Vagina (tissue), 2 donors: ENCODE measurements at regions not wholly inside any gene's neighbourhood (a gene's known extent, or its start where the extent isn't known, plus 50 kb on each side); places are given as distances from the start of the nearest gene placed in this dataset.
"Not testable (repeated sequence)": the region's sequence is repeated elsewhere in the genome, so short reads cannot be mapped to it uniquely, and the experiment has no call there.

Experiments
- DNase-seq, 2 donors: peaks; one replicate each; pipeline ENCODE4 v3.0.0-alpha.2; 2017; ENCODE audit errors: extremely low spot score in 2 of 2
- H3K27ac ChIP-seq: fragments of 200-600 bp; sonication (generic); one replicate; pipeline ENCODE4 v1.5.1; 2019
- H3K27me3 ChIP-seq: fragments of 200-600 bp; sonication (generic); one replicate; pipeline ENCODE4 v1.5.1; 2019
- H3K36me3 ChIP-seq, 2 donors: fragments of 200-600 bp; sonication (generic); one replicate each; pipeline ENCODE4 v1.5.1; 2017 to 2019
- H3K4me1 ChIP-seq: fragments of 200-600 bp; sonication (generic); one replicate; pipeline ENCODE4 v1.5.1; 2019
- H3K4me3 ChIP-seq, 2 donors: fragments of 200-600 bp; sonication (generic); 1 replicate in 1 of 2; 2 replicates in 1 of 2; pipeline ENCODE4 v1.5.1; 2016 to 2019
- H3K9me3 ChIP-seq: fragments of 200-600 bp; sonication (generic); one replicate; pipeline ENCODE4 v1.5.1; 2019
- POLR2A ChIP-seq, 2 donors: fragments of 450-650 bp; IDR thresholded peaks; one replicate each; pipeline ENCODE4 v1.6.1; 2017; ENCODE audit warnings: antibody characterized with exemption in 2 of 2, mild to moderate bottlenecking in 2 of 2, moderate library complexity in 2 of 2
- POLR2AphosphoS5 ChIP-seq, 2 donors: sonication (generic); formaldehyde crosslinking; IDR thresholded peaks; one replicate each; pipeline ENCODE4 v1.9.0; 2017; ENCODE audit warnings: antibody characterized with exemption in 2 of 2, mild to moderate bottlenecking in 2 of 2, low read depth in 1 of 2; ENCODE audit not compliant: insufficient read depth in 1 of 2
- intact Hi-C: fragments of 100-400 bp; cut with DNase I; formaldehyde crosslinking; loops from one replicate; pipeline ENCODE4 v1.15.1; 2023
- TF ChIP-seq, protein P1 (sequence below), 3 experiments: fragments of 450-650 bp in 2 of 3; fragments of 200-600 bp in 1 of 3; sonication (generic) in 1 of 3; IDR thresholded peaks; one replicate each; pipeline ENCODE4 v1.5.1; 2017 to 2019; ENCODE audit warnings: antibody characterized with exemption in 3 of 3, mild to moderate bottlenecking in 2 of 3, moderate library complexity in 2 of 3

DNA sequence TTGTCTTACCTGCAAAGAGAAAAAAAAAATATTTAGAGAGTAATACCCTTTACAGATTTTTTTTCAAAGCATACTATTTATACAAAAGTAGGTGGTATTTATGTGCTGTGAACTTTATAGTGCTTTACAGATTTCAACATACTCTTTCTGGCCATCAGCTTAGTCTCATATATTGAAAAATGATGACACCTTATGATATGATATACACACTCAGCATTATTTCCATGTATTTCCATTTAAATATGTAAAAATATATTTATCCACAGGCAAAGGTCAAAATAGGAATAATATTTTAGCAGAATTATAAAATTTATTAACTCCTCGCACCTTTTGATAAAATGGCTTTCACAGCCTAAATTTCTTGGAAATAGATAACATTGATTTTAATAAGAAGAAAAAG is 815.8 kb upstream of the EPHA5 start:
- Histone ChIP-seq H3K27ac (no peak overlapping the region), H3K9me3 (no peaks in the 10 kb centered on the region), H3K4me3 (no peak overlapping the region), H3K4me1 (no peaks in the 10 kb centered on the region), H3K36me3 (no peaks in the 10 kb centered on the region), H3K27me3 (no peaks in the 10 kb centered on the region)
- intact Hi-C loops = no loop called here
- TF ChIP-seq POLR2AphosphoS5 (IDR thresholded peaks at IDR 0.05; ENCODE audit: insufficient read depth in 1 of 2, low read depth in 1 of 2) = no peak
- no peak for TF ChIP-seq POLR2A (IDR thresholded peaks at IDR 0.05)
- TF ChIP-seq, protein P1, sequence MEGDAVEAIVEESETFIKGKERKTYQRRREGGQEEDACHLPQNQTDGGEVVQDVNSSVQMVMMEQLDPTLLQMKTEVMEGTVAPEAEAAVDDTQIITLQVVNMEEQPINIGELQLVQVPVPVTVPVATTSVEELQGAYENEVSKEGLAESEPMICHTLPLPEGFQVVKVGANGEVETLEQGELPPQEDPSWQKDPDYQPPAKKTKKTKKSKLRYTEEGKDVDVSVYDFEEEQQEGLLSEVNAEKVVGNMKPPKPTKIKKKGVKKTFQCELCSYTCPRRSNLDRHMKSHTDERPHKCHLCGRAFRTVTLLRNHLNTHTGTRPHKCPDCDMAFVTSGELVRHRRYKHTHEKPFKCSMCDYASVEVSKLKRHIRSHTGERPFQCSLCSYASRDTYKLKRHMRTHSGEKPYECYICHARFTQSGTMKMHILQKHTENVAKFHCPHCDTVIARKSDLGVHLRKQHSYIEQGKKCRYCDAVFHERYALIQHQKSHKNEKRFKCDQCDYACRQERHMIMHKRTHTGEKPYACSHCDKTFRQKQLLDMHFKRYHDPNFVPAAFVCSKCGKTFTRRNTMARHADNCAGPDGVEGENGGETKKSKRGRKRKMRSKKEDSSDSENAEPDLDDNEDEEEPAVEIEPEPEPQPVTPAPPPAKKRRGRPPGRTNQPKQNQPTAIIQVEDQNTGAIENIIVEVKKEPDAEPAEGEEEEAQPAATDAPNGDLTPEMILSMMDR (IDR thresholded peaks at IDR 0.05) = no peak
- no peak for DNase-seq

DNA sequence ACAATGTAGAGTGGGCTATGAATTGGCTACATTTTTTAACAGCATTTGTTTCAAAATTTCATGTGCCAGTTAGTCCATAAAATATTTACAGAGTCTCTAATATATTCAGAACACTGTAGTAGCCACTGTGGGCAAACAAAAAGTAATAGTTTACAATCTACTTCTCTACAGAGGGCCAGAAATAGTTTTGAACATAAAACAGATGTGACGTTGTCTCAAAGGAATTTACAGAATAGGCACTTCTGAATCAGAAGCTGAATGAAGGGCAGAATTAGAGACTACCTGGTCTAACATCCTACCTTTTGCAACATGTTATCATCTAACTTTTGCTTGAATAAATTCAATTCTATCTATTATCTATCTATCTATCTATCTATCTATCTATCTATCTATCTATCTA is 811.9 kb upstream of the EPHA5 start:
- Histone ChIP-seq H3K9me3 (no peaks in the 10 kb centered on the region), H3K36me3 (no peaks in the 10 kb centered on the region), H3K27me3 (no peaks in the 10 kb centered on the region), H3K4me1 (no peaks in the 10 kb centered on the region), H3K4me3 (no peak overlapping the region), H3K27ac (no peak overlapping the region)
- no peak for DNase-seq
- TF ChIP-seq POLR2A (IDR thresholded peaks at IDR 0.05) = no peak
- TF ChIP-seq, protein P1 (IDR thresholded peaks at IDR 0.05) = no peak
- no peak for TF ChIP-seq POLR2AphosphoS5 (IDR thresholded peaks at IDR 0.05; ENCODE audit: insufficient read depth in 1 of 2, low read depth in 1 of 2)
- intact Hi-C loops = no loop called here

DNA sequence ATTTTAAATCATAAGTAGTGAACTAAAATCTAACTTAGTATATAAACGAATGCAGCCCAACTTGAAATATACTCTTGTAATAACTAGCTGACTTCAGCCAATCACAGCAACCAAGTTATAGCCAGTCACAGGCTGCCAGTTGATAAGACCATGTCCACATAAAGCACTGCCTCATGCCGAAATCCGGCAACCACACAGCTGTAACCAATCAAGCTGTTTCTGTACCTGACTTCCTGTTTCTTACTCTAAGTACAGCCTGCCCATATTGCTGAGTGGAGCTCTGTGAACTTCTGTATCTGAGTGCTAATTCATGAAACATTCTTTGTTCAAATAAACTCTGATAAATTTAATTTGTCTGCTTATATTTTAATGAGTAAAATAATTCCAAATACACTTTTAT is 805.3 kb upstream of the EPHA5 start:
- DNase-seq = no peak
- Histone ChIP-seq H3K4me3 (no peak overlapping the region), H3K9me3 (no peaks in the 10 kb centered on the region), H3K4me1 (no peaks in the 10 kb centered on the region), H3K27me3 (no peaks in the 10 kb centered on the region), H3K27ac (no peak overlapping the region), H3K36me3 (no peaks in the 10 kb centered on the region)
- no peak for TF ChIP-seq POLR2A (IDR thresholded peaks at IDR 0.05)
- TF ChIP-seq POLR2AphosphoS5 (IDR thresholded peaks at IDR 0.05; ENCODE audit: insufficient read depth in 1 of 2, low read depth in 1 of 2) = no peak
- TF ChIP-seq, protein P1 (IDR thresholded peaks at IDR 0.05) = no peak
- intact Hi-C loops = no loop called here

DNA sequence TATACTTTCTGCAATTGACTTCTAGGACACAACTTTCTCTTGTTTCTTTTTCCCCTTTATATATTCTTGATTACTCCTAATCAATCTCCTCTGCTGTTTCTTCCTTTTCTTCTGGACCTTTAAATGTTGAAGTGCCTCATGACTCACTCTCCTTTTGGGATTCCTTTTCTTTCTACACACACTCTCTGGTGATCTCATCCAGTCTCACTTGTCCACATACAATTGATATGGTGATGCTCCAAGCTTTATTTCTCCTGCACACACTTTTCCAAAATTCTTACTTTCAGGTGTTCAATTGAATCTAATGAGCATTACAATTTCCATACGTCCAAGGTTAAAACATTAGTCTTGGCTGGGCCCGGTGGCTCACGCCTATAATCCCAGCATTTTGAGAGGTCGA is 794.8 kb upstream of the EPHA5 start:
- no peak for DNase-seq
- Histone ChIP-seq H3K4me1 (no peaks in the 10 kb centered on the region), H3K9me3 (no peaks in the 10 kb centered on the region), H3K27me3 (no peaks in the 10 kb centered on the region), H3K27ac (no peak overlapping the region), H3K36me3 (no peaks in the 10 kb centered on the region), H3K4me3 (no peak overlapping the region)
- intact Hi-C loops = no loop called here
- TF ChIP-seq POLR2AphosphoS5 (IDR thresholded peaks at IDR 0.05; ENCODE audit: insufficient read depth in 1 of 2, low read depth in 1 of 2) (no peak), POLR2A (IDR thresholded peaks at IDR 0.05) (no peak)
- TF ChIP-seq, protein P1 (IDR thresholded peaks at IDR 0.05) = no peak

- DNase-seq, intact Hi-C loops, H3K9me3 ChIP-seq, H3K36me3 ChIP-seq, H3K27ac ChIP-seq, H3K4me1 ChIP-seq, H3K4me3 ChIP-seq, H3K27me3 ChIP-seq: not testable (repeated sequence)
Measured at GRCh38 chr4:66462890-66463289, 792.6 kb upstream of the EPHA5 start.

- TF ChIP-seq POLR2AphosphoS5 (IDR thresholded peaks at IDR 0.05; ENCODE audit: insufficient read depth in 1 of 2, low read depth in 1 of 2) = no peak
- TF ChIP-seq, protein P1 (IDR thresholded peaks at IDR 0.05) = no peak
- no peak for TF ChIP-seq POLR2A (IDR thresholded peaks at IDR 0.05)
- no peaks in the 10 kb centered on the region for H3K27me3 ChIP-seq
- intact Hi-C loops = no loop called here
Measured at GRCh38 chr4:66451741-66452140, 781.5 kb upstream of the EPHA5 start.

More at GRCh38 chr4:66451741-66452140, 781.5 kb upstream of the EPHA5 start:
- DNase-seq = no peak
- Histone ChIP-seq H3K27ac (no peak overlapping the region), H3K4me1 (no peaks in the 10 kb centered on the region), H3K9me3 (no peaks in the 10 kb centered on the region), H3K4me3 (no peak overlapping the region), H3K36me3 (no peaks in the 10 kb centered on the region)
